Mucosa of gallbladder (tissue), 1 donor: ENCODE measurements at regions not wholly inside any gene's neighbourhood (a gene's known extent, or its start where the extent isn't known, plus 50 kb on each side); places are given as distances from the start of the nearest gene placed in this dataset.

Experiments used
- DNase-seq: peaks from one replicate; pipeline ENCODE4 v3.0.0-alpha.2; 2020; ENCODE audit warnings: low spot score
- donor health status: DM: no; HTN: no; CAD: no.

- no peak for DNase-seq
Observed at GRCh38 chr5:30051976-30052375, 1141.5 kb upstream of the CDH6 start.

DNA sequence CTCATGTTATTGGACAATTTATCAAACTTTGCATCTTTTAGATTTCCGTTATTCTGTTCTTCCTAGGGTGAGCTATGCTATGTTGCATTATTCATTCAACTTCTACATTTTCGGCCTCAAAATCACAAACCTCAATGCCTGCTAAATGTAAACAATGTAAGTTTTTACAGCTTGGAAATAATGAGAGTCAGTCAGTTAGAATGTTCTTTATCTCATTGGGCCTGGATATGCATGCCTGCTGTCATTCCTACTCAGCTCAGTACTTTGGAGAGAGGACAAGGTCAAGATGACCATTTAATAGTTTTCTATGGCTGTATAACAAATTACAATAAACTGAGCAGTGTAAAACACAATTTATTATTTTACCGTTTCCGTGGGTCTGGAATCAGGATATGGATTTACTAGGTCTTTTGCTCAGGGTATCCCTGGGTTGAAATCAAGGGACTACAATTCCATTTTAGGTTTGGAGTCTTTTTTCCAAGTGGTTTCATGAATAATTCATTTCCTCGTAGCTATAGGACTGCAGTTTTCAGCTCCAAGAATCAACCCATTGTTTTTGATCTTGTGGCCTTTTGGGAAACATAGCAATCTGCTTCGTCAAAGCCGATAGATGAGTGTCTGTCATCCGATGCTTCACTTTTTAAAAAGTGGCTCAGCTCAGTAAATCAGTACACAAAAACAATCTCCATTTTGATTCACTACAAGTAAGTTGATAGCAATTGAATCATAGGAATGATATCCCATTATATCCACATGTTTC lies 1143.2 kb upstream of the CDH6 start:
- DNase-seq, result no peak

DNA sequence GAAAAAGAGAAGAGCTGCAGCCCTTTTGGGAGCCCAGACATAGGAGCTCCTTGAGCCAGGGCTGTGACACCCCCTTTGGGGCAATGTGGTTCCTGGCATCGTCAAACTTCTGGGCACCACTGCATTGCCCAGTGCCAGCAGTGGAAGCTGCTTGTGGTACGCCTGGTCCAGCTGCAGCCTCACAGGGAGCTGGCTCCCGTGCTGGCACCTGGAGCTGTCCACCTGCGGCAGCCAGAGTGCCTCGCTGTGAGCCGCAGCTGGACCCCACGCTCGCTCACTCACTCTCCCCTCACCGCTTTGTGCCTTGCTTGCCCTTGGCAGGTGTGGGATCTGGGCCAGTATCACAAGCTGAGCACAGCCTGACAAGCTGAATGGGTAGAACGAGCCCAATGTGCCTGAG lies 1150.8 kb upstream of the CDH6 start:
- DNase-seq, result no peak

- no peak for DNase-seq
Observed at GRCh38 chr5:30041831-30042385, 1151.6 kb upstream of the CDH6 start.

DNA sequence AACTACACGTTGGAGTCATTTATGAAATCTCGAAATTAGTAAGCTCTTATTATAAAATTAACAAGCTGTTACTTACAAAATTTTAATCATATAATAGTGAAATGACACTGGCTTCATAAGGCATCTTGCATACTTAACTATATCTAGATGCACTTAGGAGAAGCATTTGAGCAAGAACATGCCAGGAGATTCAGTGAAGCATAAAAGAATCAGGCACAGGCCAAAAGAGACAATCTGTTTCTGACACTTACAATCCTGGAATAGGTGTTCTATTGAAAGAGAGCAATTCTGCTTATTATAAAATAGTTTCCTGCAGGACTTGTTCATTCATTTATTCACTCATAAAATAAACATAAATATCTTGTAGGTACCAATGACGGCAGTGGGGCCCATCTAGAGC lies 1152.2 kb upstream of the CDH6 start:
- no peak for DNase-seq

GRCh38 chr5:30040488-30041118 lies 1152.9 kb upstream of the CDH6 start:
- DNase-seq, result no peak

- DNase-seq, result no peak
Observed at GRCh38 chr5:30039379-30039778, 1154.1 kb upstream of the CDH6 start.

- DNase-seq, result no peak
Observed at GRCh38 chr5:30034870-30035269, 1158.6 kb upstream of the CDH6 start.

DNA sequence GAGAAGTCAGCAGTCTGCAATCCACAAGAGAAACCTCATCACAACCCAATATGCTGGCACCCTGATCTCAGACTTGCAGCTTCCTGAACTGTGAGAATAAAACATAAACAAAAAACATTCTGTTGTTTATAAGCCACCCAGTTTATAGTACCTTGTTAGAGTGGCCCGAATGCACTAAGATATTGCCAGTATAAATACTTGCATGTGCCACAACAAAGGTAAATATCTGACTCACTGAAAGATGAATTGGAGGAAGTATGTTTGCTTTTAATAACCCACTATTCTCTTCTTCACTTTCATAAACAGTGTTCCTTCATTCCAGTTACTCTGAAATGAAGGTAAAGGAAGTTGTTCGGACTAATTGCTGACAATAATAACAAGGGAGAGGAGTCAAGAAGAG lies 1163.4 kb upstream of the CDH6 start:
- no peak for DNase-seq

DNA sequence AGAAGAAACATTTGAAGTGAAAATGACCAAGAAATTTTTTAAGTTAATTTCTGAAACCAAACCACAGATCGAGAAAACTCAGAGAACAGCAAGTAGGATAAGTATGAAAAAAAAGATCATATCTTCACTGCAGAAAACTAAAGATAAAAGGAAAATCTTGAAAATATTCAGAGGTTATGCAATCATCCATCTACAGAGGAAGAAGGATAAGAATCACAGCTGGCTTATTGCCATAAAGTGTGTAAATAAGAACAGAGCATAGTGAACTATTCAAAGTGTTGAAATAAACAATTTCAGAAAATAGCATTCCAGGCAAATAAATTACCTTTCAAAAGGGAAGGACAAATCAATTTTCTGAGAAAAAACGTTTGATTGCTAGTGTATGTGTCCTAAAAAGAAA lies 1191.7 kb upstream of the CDH6 start:
- no peak for DNase-seq

- no peak for DNase-seq
Observed at GRCh38 chr5:30000231-30000630, 1193.3 kb upstream of the CDH6 start.

DNA sequence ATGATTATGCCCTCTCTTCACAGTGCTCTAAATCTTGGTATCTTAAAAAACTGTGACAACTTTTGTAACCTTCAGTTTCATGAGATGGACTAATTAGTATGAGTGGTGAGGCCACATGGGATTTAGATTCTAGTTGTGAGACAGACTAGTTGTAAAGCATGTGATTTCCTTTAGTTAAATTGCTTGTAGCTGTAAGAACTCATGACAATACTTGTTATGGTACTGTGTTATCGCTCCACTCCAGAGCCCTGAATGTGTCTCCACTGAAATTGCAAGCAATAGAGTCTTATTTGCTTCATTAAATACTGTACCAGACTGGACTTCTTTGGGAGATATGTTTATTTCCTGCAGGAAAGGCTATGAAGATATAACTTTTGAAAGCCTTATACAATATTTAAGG lies 1198.3 kb upstream of the CDH6 start:
- DNase-seq, result no peak

DNA sequence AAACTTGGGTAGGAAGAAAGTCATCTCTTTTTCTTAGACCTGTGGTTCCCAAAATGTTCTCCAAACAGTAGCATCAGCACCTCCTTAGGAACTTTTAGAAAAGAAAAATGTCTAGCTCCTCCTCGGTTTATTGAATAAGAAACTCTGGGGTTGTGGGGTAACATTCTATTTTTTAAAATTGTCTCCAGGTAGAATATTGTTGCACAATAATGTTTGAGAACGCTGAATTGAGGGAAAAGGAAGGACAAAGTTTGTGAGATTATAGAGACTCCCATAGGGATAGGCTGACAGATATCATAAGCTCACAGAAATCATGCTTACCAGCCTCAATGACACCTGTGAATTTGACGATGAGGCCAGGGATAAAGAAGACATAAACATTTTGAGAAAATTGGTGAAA lies 1199.0 kb upstream of the CDH6 start:
- DNase-seq, result no peak

DNA sequence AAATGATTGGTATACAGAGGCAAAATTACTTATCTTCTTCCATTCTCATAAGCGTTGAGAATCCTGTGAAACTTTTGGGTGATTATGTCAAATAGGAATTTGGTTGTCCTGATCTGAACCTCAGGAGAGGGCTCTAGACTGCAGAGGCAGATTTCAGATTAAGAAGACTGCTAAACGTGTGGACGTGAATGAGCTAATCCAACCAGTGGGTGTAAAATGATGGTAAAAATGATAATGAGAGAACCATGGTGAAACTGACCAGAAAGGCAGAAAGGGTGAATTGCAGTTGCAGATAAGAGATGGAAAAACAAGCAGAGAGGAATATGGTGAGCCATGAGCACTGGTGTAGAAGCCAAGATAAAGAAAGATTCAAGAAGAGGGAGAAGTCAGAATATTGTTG lies 1200.2 kb upstream of the CDH6 start:
- DNase-seq, result no peak

DNA sequence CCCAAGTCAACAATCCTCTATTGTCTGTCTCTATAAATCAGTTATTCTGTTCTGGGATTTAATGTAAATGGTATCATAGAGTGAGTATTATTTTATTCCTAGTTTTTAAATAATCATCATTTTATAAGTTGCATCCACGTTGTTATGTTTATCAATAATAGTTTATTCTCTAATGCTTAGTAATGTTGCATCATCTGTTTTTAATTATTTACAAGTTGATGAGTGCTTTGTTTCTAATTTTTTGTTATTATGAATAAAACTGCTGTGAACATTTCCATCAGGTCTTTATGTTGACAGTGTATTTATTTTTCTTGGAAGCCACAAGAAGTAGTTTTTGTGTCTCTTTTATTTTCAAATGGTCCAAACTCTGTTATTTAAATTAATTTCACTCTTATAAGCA lies 1201.2 kb upstream of the CDH6 start:
- DNase-seq, result no peak

- no peak for DNase-seq
Observed at GRCh38 chr5:29990681-29991080, 1202.8 kb upstream of the CDH6 start.

DNA sequence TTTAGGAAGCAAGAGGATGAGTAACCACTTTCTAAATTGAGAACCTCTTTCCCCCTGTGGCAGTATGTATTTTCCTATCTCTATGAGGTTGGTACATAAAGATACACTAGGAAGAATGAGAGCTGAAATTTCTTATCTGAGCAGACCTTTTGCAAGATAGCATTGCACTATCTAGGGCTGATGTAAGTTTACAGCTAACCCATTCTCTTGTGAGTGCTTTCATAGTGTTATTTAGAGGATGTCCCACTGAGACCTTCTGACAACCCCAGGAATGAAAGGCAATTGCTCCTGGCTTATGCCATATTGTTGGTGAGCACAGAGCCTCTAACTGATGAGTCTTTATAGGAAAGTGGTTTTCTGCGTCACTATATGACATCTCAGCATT lies 1209.3 kb upstream of the CDH6 start:
- no peak for DNase-seq

GRCh38 chr5:29983528-29984155 lies 1209.8 kb upstream of the CDH6 start:
- DNase-seq, result no peak

GRCh38 chr5:29982457-29982856 lies 1211.0 kb upstream of the CDH6 start:
- DNase-seq, result no peak

- no peak for DNase-seq
Observed at GRCh38 chr5:29972597-29972996, 1220.9 kb upstream of the CDH6 start.

- no peak for DNase-seq
Observed at GRCh38 chr5:29963956-29964355, 1229.5 kb upstream of the CDH6 start.

GRCh38 chr5:29960323-29960722 lies 1233.2 kb upstream of the CDH6 start:
- DNase-seq, result no peak
